Adipocyte (in vitro differentiated cells): ENCODE measurements at regions not wholly inside any gene's neighbourhood (a gene's known extent, or its start where the extent isn't known, plus 50 kb on each side); places are given as distances from the start of the nearest gene placed in this dataset.

Experiments
- DNase-seq: peaks from one replicate; pipeline ENCODE4 v3.0.0-alpha.2; 2015; ENCODE audit warnings: low read depth
- H3K27me3 ChIP-seq: replicated peaks from 2 replicates; pipeline ENCODE4 v1.7.0; 2013; ENCODE audit warnings: mild to moderate bottlenecking, low read length, moderate library complexity; ENCODE audit not compliant: control insufficient read depth, insufficient read depth
- H3K36me3 ChIP-seq: 2 replicates; pipeline ENCODE4 v1.7.0; 2013; ENCODE audit warnings: low read length, mild to moderate bottlenecking, moderate library complexity; ENCODE audit not compliant: control insufficient read depth, insufficient read depth, severe bottlenecking
- H3K4me1 ChIP-seq: 2 replicates; pipeline ENCODE4 v1.7.0; 2013; ENCODE audit warnings: mild to moderate bottlenecking, low read length, moderate library complexity; ENCODE audit not compliant: control insufficient read depth, insufficient read depth
- H3K4me3 ChIP-seq: 2 replicates; pipeline ENCODE4 v1.7.0; 2013; ENCODE audit warnings: mild to moderate bottlenecking, low read length, moderate library complexity
- H3K9ac ChIP-seq: 2 replicates; pipeline ENCODE4 v1.7.0; 2013; ENCODE audit warnings: mild to moderate bottlenecking, low read length, moderate library complexity
- H3K9me3 ChIP-seq: 2 replicates; pipeline ENCODE4 v1.7.0; 2013; ENCODE audit warnings: mild to moderate bottlenecking, low read length, moderate library complexity; ENCODE audit not compliant: control insufficient read depth

DNA sequence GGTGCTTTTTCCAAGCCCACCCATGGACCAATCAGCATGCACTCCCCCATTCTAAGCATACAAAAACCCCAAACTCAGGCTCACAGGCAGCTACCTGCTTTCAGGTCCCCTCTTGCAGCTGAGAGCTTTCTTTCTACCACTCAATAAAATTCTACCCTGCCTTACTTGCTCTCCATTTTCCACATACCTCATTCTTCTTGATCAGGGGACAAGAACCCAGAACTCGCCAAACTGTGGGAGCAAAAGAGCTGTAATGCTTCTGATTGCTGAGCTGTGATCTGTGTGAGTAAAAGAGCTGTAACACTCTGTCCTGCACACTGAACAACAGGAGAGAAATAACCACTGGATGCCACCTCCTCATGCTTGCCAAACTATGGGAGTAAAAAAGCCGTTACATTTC is 972.1 kb downstream of the SLITRK5 start:
- no peak for DNase-seq
- Histone ChIP-seq H3K9ac (no peak overlapping the region), H3K4me1 (no peaks in the 10 kb centered on the region)

DNA sequence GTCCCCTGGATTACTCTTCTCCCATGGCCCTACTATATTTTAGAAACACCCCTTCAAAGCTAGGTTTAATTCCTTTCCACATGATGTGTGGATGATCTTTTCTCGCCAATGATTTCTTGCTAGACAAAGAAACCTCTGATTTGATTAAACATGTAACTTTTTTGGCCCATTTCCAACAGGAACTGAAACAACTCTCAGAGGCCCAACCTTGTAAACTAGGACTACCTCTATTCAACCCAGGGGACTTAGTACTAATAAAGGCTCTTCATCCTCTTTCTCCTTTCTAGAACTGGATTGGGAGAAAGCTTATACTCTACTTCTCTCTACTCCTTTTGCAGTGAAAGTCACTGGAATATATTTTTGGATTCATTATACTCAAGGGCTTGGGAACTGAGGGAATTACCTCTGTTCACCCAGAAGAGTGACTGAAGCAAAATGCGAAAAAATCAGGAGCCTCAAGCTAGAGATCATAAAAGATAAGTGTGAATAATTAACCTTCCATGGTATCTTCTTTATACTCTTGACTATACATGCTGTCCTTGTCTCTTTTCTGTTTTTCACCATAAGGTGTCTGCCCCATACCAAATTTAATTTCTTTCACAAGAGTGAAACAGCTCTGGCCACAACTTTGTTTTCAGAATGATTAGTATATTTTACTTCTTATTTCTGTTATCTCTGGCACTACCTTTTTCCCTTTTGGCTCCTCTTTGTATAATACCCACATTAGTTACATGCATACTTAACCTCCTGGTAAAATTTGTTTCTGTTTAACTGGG is 977.6 kb downstream of the SLITRK5 start:
- H3K4me1 ChIP-seq = no peaks in the 10 kb centered on the region
- no peaks in the 10 kb centered on the region for H3K36me3 ChIP-seq
- H3K9me3 ChIP-seq = peaks cover 5% of the 10 kb centered on the region
- H3K4me3 ChIP-seq = no peak overlapping the region
- H3K27me3 ChIP-seq = no peaks in the 10 kb centered on the region
- DNase-seq = no peak
- no peak overlapping the region for H3K9ac ChIP-seq

More for the DNA sequence above, 972.1 kb downstream of the SLITRK5 start:
- Histone ChIP-seq H3K4me3 (no peak overlapping the region), H3K9me3 (peaks cover 13% of the 10 kb centered on the region), H3K36me3 (no peaks in the 10 kb centered on the region), H3K27me3 (no peaks in the 10 kb centered on the region)

DNA sequence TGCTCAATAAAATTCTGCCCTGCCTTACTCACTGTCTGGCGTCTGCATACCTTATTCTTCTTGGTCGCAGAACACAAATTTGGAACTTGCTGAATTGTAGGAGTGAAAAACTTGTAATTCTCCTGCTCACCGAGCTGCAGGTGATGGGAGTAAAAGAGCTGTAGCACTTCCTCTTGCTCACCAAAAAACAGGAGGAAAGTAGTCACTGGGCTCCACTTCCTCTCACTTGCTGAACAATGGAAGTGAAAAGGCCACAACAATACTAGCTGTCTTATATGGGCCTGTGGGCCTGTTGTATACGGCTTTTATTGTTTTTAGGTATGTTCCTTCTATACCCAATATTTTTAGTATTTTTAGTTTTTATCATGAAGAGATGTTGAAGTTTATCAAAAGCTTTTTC is 978.7 kb downstream of the SLITRK5 start:
- H3K9ac ChIP-seq = no peak overlapping the region
- H3K9me3 ChIP-seq = peaks cover 5% of the 10 kb centered on the region
- no peak for DNase-seq
- no peak overlapping the region for H3K4me3 ChIP-seq
- no peaks in the 10 kb centered on the region for H3K36me3 ChIP-seq
- no peaks in the 10 kb centered on the region for H3K4me1 ChIP-seq
- H3K27me3 ChIP-seq = no peaks in the 10 kb centered on the region

DNA sequence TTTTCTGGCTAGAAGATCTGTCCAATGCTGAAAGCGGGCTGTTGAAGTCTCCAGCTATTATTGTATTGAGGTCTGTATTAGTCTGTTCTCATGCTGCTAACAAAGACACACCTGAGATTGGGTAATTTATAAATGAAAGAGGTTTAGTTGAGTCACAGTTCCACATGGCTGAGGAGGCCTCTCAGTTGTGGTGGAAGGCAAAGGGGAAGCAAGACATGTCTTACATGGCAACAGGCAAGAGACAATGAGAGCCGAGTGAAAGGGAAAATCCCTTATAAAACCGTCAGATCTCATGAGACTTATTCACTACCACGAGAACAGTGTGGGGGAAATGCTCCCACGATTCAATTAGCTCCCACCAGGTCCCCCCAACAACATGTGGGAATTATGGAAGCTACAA is 980.4 kb downstream of the SLITRK5 start:
- Histone ChIP-seq H3K4me3 (no peak overlapping the region), H3K9ac (no peak overlapping the region), H3K27me3 (no peaks in the 10 kb centered on the region), H3K4me1 (no peaks in the 10 kb centered on the region), H3K9me3 (peaks cover 5% of the 10 kb centered on the region), H3K36me3 (no peaks in the 10 kb centered on the region)
- no peak for DNase-seq

DNA sequence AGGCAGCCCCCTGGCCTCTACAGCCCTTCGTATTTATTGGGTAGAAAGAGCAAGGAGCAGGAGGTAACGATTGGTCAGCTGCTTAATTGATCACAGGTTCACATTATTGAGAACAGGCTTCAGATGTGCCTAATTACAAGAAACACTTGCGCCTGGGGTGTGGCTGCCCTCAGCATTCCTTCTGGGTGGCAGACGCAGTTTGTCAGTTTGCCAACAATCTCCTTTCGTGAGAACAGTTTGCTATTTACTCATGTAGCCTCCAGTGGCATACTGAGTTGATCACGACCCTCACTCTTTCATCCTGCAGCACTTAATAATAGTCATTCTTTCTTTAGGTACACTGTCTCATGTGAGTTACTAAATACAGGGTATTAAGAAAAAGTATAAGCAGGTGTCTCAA is 985.6 kb downstream of the SLITRK5 start:
- peaks cover 9% of the 10 kb centered on the region for H3K9me3 ChIP-seq
- H3K9ac ChIP-seq = no peak overlapping the region
- no peak for DNase-seq

DNA sequence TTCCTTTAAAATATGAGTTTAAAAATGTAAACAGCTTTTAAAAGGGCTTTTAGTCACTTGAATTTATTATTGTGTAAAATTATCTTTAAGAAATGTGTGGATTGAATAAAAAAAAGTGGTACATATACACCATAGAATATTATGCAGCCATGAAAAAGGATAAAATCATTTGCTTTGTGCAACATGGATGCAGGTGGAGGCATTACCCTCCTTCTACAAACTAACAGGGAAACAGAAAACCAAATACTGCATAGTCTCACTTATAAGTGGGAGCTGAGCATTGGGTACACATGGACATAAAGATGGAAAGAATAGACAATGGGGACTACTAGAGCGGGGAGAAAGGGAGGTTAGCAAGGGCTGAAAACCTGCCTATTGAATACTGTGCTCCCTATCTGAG is 999.3 kb downstream of the SLITRK5 start:
- H3K4me3 ChIP-seq = no peak overlapping the region
- H3K9ac ChIP-seq = no peak overlapping the region
- H3K9me3 ChIP-seq = no peaks in the 10 kb centered on the region
- no peaks in the 10 kb centered on the region for H3K27me3 ChIP-seq
- DNase-seq = no peak
- no peaks in the 10 kb centered on the region for H3K4me1 ChIP-seq
- no peaks in the 10 kb centered on the region for H3K36me3 ChIP-seq

More for the DNA sequence above, 985.6 kb downstream of the SLITRK5 start:
- no peak overlapping the region for H3K4me3 ChIP-seq
- H3K36me3 ChIP-seq = no peaks in the 10 kb centered on the region
- H3K27me3 ChIP-seq = no peaks in the 10 kb centered on the region
- H3K4me1 ChIP-seq = no peaks in the 10 kb centered on the region

DNA sequence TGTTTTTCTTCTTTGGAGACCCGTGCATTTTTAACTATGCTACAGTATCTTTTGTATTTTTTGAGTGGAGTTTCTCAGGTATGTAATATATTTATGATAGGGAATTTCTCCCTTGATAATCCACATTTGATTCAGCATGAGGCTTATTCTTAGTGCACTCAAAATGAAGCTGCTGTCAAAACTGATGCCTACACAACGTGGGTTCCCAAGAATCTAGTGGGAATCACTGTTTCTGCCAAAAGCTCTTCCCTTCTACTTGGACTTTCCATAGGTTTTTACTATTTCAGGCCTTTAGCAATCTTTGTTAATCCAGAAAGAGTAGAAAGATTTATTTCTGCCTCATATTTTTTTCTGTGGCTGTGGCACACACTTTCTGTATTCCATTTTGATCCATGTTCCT is 1003.7 kb downstream of the SLITRK5 start:
- DNase-seq = no peak
- Histone ChIP-seq H3K36me3 (no peaks in the 10 kb centered on the region), H3K9me3 (no peaks in the 10 kb centered on the region), H3K9ac (no peak overlapping the region), H3K4me3 (no peak overlapping the region), H3K4me1 (no peaks in the 10 kb centered on the region), H3K27me3 (no peaks in the 10 kb centered on the region)

DNA sequence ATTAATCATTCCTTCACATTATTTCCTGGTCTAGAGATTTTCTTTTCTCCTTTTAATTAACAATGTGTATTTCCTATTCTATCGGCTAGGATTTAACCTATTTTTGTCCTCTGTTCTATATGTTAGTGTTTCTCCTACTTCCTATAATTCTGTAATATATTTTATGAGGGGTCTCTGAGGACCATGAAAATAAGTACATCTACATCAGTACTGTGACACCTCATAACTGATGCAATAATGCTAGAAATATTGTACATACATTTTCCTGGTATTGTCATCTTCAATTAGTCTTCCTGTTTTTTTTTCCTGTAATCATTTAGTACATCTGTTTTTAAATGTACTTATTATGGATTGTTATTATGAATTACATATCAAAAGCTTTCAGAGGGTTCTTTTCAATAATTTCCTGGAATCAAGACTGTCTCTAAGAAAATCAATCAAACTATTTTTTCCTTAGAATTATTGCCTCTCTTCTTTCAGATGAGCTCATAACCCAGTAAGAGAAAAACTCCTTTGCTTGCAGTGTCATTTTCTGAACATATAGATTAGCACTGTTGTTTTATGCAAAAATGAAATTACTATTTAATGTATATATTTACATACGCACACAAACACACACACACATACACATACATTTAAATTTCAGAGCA is 1004.3 kb downstream of the SLITRK5 start:
- Histone ChIP-seq H3K36me3 (no peaks in the 10 kb centered on the region), H3K9ac (no peak overlapping the region), H3K9me3 (no peaks in the 10 kb centered on the region), H3K4me3 (no peak overlapping the region), H3K4me1 (no peaks in the 10 kb centered on the region), H3K27me3 (no peaks in the 10 kb centered on the region)
- no peak for DNase-seq

DNA sequence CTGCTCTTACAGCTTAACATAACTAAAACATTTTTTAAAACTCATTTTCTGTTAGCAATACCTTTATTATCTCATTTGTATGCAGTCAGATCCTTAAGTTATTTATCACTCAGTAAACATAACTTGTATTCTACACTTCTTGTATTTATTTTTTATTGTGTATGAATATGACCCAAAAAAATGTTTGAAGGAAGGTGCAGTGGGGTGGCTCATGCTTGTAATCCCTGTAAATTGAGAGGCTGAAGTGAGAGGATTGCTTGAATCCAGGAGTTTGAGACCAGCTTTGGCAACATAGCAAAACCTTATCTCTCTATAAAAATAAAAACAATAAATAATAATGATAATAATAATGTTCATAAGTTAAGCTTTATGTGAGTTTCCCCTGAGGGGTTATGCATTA is 1004.8 kb downstream of the SLITRK5 start:
- DNase-seq = no peak
- H3K9ac ChIP-seq = no peak overlapping the region
- H3K9me3 ChIP-seq = no peaks in the 10 kb centered on the region
- no peaks in the 10 kb centered on the region for H3K36me3 ChIP-seq
- H3K27me3 ChIP-seq = no peaks in the 10 kb centered on the region
- no peak overlapping the region for H3K4me3 ChIP-seq
- no peaks in the 10 kb centered on the region for H3K4me1 ChIP-seq

DNA sequence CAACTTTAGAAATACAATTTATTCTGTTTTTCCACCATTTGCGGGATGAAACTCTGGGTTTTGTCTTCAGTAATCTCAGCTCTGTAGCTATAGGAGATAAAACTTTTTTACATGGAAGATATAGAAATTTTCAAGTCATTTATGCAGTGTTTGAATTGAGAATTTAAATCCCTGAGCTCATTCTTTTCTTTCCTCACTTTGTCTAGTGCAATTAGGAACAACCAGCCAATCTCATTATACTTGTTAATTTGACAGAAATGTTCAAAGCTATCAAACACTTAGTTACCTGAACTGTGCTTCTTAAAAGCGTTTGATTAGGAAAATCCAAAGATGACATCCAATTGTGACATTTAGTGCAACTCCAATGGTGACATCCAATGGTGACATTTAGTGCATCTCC is 1014.3 kb downstream of the SLITRK5 start:
- H3K4me1 ChIP-seq = no peaks in the 10 kb centered on the region
- no peak overlapping the region for H3K9ac ChIP-seq
- H3K27me3 ChIP-seq = no peaks in the 10 kb centered on the region
- no peak for DNase-seq
- H3K9me3 ChIP-seq = no peaks in the 10 kb centered on the region
- no peaks in the 10 kb centered on the region for H3K36me3 ChIP-seq
- H3K4me3 ChIP-seq = no peak overlapping the region

DNA sequence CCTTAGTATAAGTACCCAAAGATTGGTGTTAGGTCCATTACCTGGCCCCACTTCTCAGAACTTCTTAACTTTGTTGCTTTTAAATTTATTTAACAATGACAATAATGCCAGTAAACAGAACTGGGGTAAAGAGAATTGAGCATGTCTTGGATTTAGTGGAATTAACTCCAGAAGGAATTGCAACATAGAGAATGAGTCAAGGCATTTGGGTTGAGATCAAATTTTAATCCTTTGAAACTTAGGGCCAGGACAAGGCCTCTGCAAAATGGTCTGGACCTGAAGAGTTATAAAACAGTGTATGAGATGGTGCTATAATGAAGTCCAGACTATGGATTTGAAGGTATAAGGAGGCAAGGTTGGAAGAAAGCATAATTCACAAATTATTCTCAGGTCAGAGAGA is 1030.4 kb downstream of the SLITRK5 start:
- Histone ChIP-seq H3K36me3 (no peaks in the 10 kb centered on the region), H3K4me1 (peaks cover 14% of the 10 kb centered on the region), H3K9ac (no peak overlapping the region), H3K27me3 (no peaks in the 10 kb centered on the region), H3K4me3 (peak overlapping the region; percentile 41), H3K9me3 (no peaks in the 10 kb centered on the region)
- no peak for DNase-seq
